Esophagus muscularis mucosa (tissue), 4 donors: ENCODE measurements at regions not wholly inside any gene's neighbourhood (a gene's known extent, or its start where the extent isn't known, plus 50 kb on each side); places are given as distances from the start of the nearest gene placed in this dataset.
"Not testable (repeated sequence)": the region's sequence is repeated elsewhere in the genome, so short reads cannot be mapped to it uniquely, and the experiment has no call there.

ENCODE experiments used
- DNase-seq: peaks from one replicate; pipeline ENCODE4 v3.0.0-alpha.2; 2017; ENCODE audit errors: extremely low spot score
- H3K27ac ChIP-seq, 4 donors: fragments of 200-600 bp; sonication (generic); replicated peaks in 1 of 4; 1 replicate in 3 of 4; 2 replicates in 1 of 4; pipeline ENCODE4 v1.5.1; 2016 to 2019; ENCODE audit warnings: mild to moderate bottlenecking in 1 of 4
- H3K27me3 ChIP-seq, 4 donors: fragments of 200-600 bp; sonication (generic); one replicate each; pipeline versions ENCODE4 v1.5.1 to v1.6.0; 2016 to 2019
- H3K36me3 ChIP-seq, 4 donors: fragments of 200-600 bp; sonication (generic); one replicate each; pipeline ENCODE4 v1.5.1; 2016 to 2019
- H3K4me1 ChIP-seq, 4 donors: fragments of 200-600 bp; sonication (generic); one replicate each; pipeline ENCODE4 v1.5.1; 2016 to 2019
- H3K4me3 ChIP-seq, 4 donors: fragments of 200-600 bp; sonication (generic); 1 replicate in 2 of 4; 2 replicates in 2 of 4; pipeline ENCODE4 v1.5.1; 2016 to 2019; ENCODE audit warnings: mild to moderate bottlenecking in 4 of 4, moderate library complexity in 1 of 4
- H3K9me3 ChIP-seq, 4 donors: fragments of 200-600 bp; sonication (generic); 1 replicate in 3 of 4; 2 replicates in 1 of 4; pipeline ENCODE4 v1.5.1; 2016 to 2019
- CTCF ChIP-seq, 3 experiments: fragments of 200-600 bp in 2 of 3; fragments of 450-650 bp in 1 of 3; sonication (generic) in 2 of 3; IDR thresholded peaks; one replicate each; pipeline ENCODE4 v1.5.1; 2017 to 2019; ENCODE audit warnings: antibody characterized with exemption in 3 of 3, mild to moderate bottlenecking in 2 of 3, moderate library complexity in 1 of 3
- EP300 ChIP-seq: sonication (generic); formaldehyde crosslinking; IDR thresholded peaks from one replicate; pipeline ENCODE4 v1.6.1; 2017; ENCODE audit warnings: antibody characterized with exemption
- POLR2A ChIP-seq: fragments of 450-650 bp; IDR thresholded peaks from one replicate; pipeline ENCODE4 v1.6.1; 2017; ENCODE audit warnings: antibody characterized with exemption, moderate library complexity, mild to moderate bottlenecking, low read depth
- POLR2AphosphoS5 ChIP-seq, 2 donors: sonication (generic); formaldehyde crosslinking; IDR thresholded peaks; one replicate each; pipeline ENCODE4 v1.6.1; 2017; ENCODE audit warnings: antibody characterized with exemption in 2 of 2
- WGBS: methylation state at CpG from one replicate; pipeline ENCODE4 v1.1.5; 2018; 5-methylcytosine and 5-hydroxymethylcytosine counted together
- intact Hi-C: fragments of 100-400 bp; cut with DNase I; formaldehyde crosslinking; loops from one replicate; pipeline ENCODE4 v1.15.1; 2023

GRCh38 chr6:137552146-137552545 is 58.0 kb upstream of the OLIG3 start:
- WGBS = 67% methylated on average over 1 of the region's 1 CpG
- TF ChIP-seq POLR2AphosphoS5 (IDR thresholded peaks at IDR 0.05) (no peak), POLR2A (no peak), EP300 (no peak), CTCF (IDR thresholded peaks at IDR 0.05) (no peak)
- H3K36me3 ChIP-seq = no peaks in the 10 kb centered on the region
- no peaks in the 10 kb centered on the region for H3K9me3 ChIP-seq
- H3K27ac ChIP-seq = no peak overlapping the region
- intact Hi-C loops = no loop called here
- DNase-seq = no peak
- no peak overlapping the region for H3K4me3 ChIP-seq
- H3K27me3 ChIP-seq = no peaks in the 10 kb centered on the region
- no peaks in the 10 kb centered on the region for H3K4me1 ChIP-seq

GRCh38 chr6:137552809-137553208 is 58.6 kb upstream of the OLIG3 start:
- H3K27me3 ChIP-seq = no peaks in the 10 kb centered on the region
- 70% methylated on average over 2 of the region's 2 CpGs for WGBS
- DNase-seq = no peak
- intact Hi-C loops = no loop called here
- no peak overlapping the region for H3K4me3 ChIP-seq
- no peak overlapping the region for H3K27ac ChIP-seq
- H3K4me1 ChIP-seq = no peaks in the 10 kb centered on the region
- TF ChIP-seq CTCF (IDR thresholded peaks at IDR 0.05) (no peak), POLR2A (no peak), POLR2AphosphoS5 (IDR thresholded peaks at IDR 0.05) (no peak), EP300 (no peak)
- H3K9me3 ChIP-seq = no peaks in the 10 kb centered on the region
- H3K36me3 ChIP-seq = no peaks in the 10 kb centered on the region

GRCh38 chr6:137559521-137560183 is 65.5 kb upstream of the OLIG3 start:
- 92% methylated on average over 3 of the region's 3 CpGs for WGBS
- H3K4me1 ChIP-seq, H3K27me3 ChIP-seq, H3K9me3 ChIP-seq, DNase-seq, H3K27ac ChIP-seq, intact Hi-C loops, H3K36me3 ChIP-seq, H3K4me3 ChIP-seq: not testable (repeated sequence)

GRCh38 chr6:137560184-137560563 is 66.0 kb upstream of the OLIG3 start:
- H3K27me3 ChIP-seq = no peaks in the 10 kb centered on the region
- intact Hi-C loops = no loop called here
- TF ChIP-seq EP300 (no peak), POLR2AphosphoS5 (IDR thresholded peaks at IDR 0.05) (no peak), CTCF (IDR thresholded peaks at IDR 0.05) (no peak), POLR2A (no peak)
- H3K36me3 ChIP-seq = no peaks in the 10 kb centered on the region
- no peak for DNase-seq
- H3K4me1 ChIP-seq = no peaks in the 10 kb centered on the region
- 100% methylated on average over 1 of the region's 1 CpG for WGBS
- H3K27ac ChIP-seq = no peak overlapping the region
- no peaks in the 10 kb centered on the region for H3K9me3 ChIP-seq
- no peak overlapping the region for H3K4me3 ChIP-seq

- no peak for DNase-seq
- Histone ChIP-seq H3K4me1 (peaks cover 0 to 16% (median 12%) of the 10 kb centered on the region in 4 donors), H3K4me3 (no peak overlapping the region), H3K27me3 (no peaks in the 10 kb centered on the region), H3K36me3 (no peaks in the 10 kb centered on the region), H3K27ac (no peak overlapping the region), H3K9me3 (no peaks in the 10 kb centered on the region)
- intact Hi-C loops = no loop called here
- WGBS = 95% methylated on average over 1 of the region's 1 CpG
- TF ChIP-seq POLR2A = no peak
- TF ChIP-seq POLR2AphosphoS5 (IDR thresholded peaks at IDR 0.05) = no peak
- no peak for TF ChIP-seq CTCF (IDR thresholded peaks at IDR 0.05)
- no peak for TF ChIP-seq EP300
Observed at GRCh38 chr6:137568067-137568466, 73.9 kb upstream of the OLIG3 start.
